Pancreas (tissue), 10 donors: ENCODE measurements at regions not wholly inside any gene's neighbourhood (a gene's known extent, or its start where the extent isn't known, plus 50 kb on each side); places are given as distances from the start of the nearest gene placed in this dataset.
"Not testable (repeated sequence)": the region's sequence is repeated elsewhere in the genome, so short reads cannot be mapped to it uniquely, and the experiment has no call there.

ENCODE experiments used
- ATAC-seq, 4 donors: fragments of 200-7000 bp; cut with Tn5 transposase; one replicate each; pipeline versions ENCODE4 v1.8.0 to v1.9.1; 2020; ENCODE audit warnings: mild to moderate bottlenecking in 4 of 4, moderate library complexity in 4 of 4
- DNase-seq, 6 donors: peaks; one replicate each; pipeline ENCODE4 v3.0.0-alpha.2; 2020
- FAIRE-seq: peaks from 2 replicates; lab custom pipeline; 2012; peaks lifted over from hg19 to GRCh38; lab: Jason Lieb, UNC
- H3K27ac ChIP-seq, 4 donors: fragments of 200-600 bp; sonication (generic); 1 replicate in 3 of 4; 2 replicates in 1 of 4; pipeline versions ENCODE4 v1.5.0 to v1.8.0; 2020
- H3K27me3 ChIP-seq, 4 donors: fragments of 200-600 bp; one replicate each; pipeline ENCODE4 v1.8.0; 2021
- H3K36me3 ChIP-seq, 3 donors: fragments of 200-600 bp; sonication (generic) in 1 of 3; one replicate each; pipeline versions ENCODE4 v1.5.0 to v1.8.0; 2020 to 2021
- H3K4me1 ChIP-seq, 3 donors: fragments of 200-600 bp; one replicate each; pipeline ENCODE4 v1.8.0; 2021
- H3K4me3 ChIP-seq, 4 donors: fragments of 200-600 bp; sonication (generic) in 2 of 4; one replicate each; pipeline versions ENCODE4 v1.5.0 to v1.8.0; 2020 to 2021
- H3K9me3 ChIP-seq, 4 donors: fragments of 200-600 bp; one replicate each; pipeline ENCODE4 v1.8.0; 2021
- CTCF ChIP-seq, 4 donors: fragments of 200-600 bp; sonication (generic) in 3 of 4; IDR thresholded peaks; one replicate each; pipeline versions ENCODE4 v1.5.0 to v1.8.0; 2021; ENCODE audit warnings: antibody characterized with exemption in 4 of 4
- WGBS, 2 donors: extraction: QIAGEN DNeasy Blood & Tissue Kit; methylation state at CpG; one replicate each; pipeline ENCODE4 v1.1.7; 2013; 5-methylcytosine and 5-hydroxymethylcytosine counted together
- intact Hi-C, 3 donors: fragments of 100-400 bp; cut with DNase I; formaldehyde crosslinking; loops; one replicate each; pipeline versions ENCODE4 v1.11.1 to v1.14.2; 2022
- donor health status: healthy with polysubstance abuse.
- donor health status: DM: no; HTN: no; CAD: no; lungs with moderate emphysema.
- donor health status: DM: no; HTN: no; CAD: no.
- donor health status: control.
- donor health status: control.
- donor health status: Bipolar disorder and iron deficiency.
- donor health status: DM: yes; HTN: yes; CAD: no.
- donor health status: DM: no; HTN: no; CAD: no.
- donor health status: DM: no; HTN: no; CAD: no.
- donor health status: DM: yes; HTN: yes; CAD: no.

GRCh38 chr6:139446138-139446715 is 71.8 kb upstream of the CITED2 start:
- ATAC-seq = no peak
- Histone ChIP-seq H3K36me3 (no peaks in the 10 kb centered on the region), H3K4me1 (peaks cover 4 to 8% (median 4%) of the 10 kb centered on the region in 3 donors), H3K27me3 (no peaks in the 10 kb centered on the region), H3K9me3 (no peaks in the 10 kb centered on the region), H3K27ac (no peak overlapping the region), H3K4me3 (no peak overlapping the region)
- no peak for TF ChIP-seq CTCF (IDR thresholded peaks at IDR 0.05)
- WGBS, 2 donors = 95 to 96% methylated on average over 5 of the region's 5 CpGs
- intact Hi-C loops = no loop called here
- FAIRE-seq = no peak
- DNase-seq = no peak

- intact Hi-C loops, H3K4me1 ChIP-seq, H3K36me3 ChIP-seq, H3K27ac ChIP-seq, DNase-seq, FAIRE-seq, H3K9me3 ChIP-seq, ATAC-seq, H3K4me3 ChIP-seq, H3K27me3 ChIP-seq: not testable (repeated sequence)
- WGBS, 2 donors = 94 to 98% methylated on average over 11 of the region's 11 CpGs
These were observed 69.9 kb upstream of the CITED2 start for GRCh38 chr6:139444273-139444787.

- WGBS, 2 donors = 72 to 74% methylated on average over 15 of the region's 15 CpGs
- Histone ChIP-seq H3K27me3 (no peaks in the 10 kb centered on the region), H3K27ac (no peak overlapping the region), H3K4me3 (no peak overlapping the region), H3K36me3 (no peaks in the 10 kb centered on the region), H3K9me3 (no peaks in the 10 kb centered on the region), H3K4me1 (no peaks in the 10 kb centered on the region)
- intact Hi-C loops = no loop called here
- FAIRE-seq (no peak), ATAC-seq (no peak), DNase-seq (no peak)
- TF ChIP-seq CTCF (IDR thresholded peaks at IDR 0.05) = no peak
These were observed 69.0 kb upstream of the CITED2 start for GRCh38 chr6:139443231-139444112.

- H3K4me1 ChIP-seq = no peaks in the 10 kb centered on the region
- 81 to 83% methylated on average over 4 of the region's 4 CpGs for WGBS, 2 donors
- intact Hi-C loops = no loop called here
- FAIRE-seq (no peak), DNase-seq (no peak), ATAC-seq (no peak)
- no peak for TF ChIP-seq CTCF (IDR thresholded peaks at IDR 0.05)
- no peak overlapping the region for H3K27ac ChIP-seq
- no peaks in the 10 kb centered on the region for H3K36me3 ChIP-seq
- no peaks in the 10 kb centered on the region for H3K9me3 ChIP-seq
- H3K4me3 ChIP-seq = no peak overlapping the region
- no peaks in the 10 kb centered on the region for H3K27me3 ChIP-seq
These were observed 67.8 kb upstream of the CITED2 start for GRCh38 chr6:139442188-139442671.

- intact Hi-C loops = no loop called here
- 75 to 78% methylated on average over 6 of the region's 6 CpGs for WGBS, 2 donors
- H3K27me3 ChIP-seq = no peaks in the 10 kb centered on the region
- no peak overlapping the region for H3K4me3 ChIP-seq
- DNase-seq = no peak
- no peak for FAIRE-seq
- H3K9me3 ChIP-seq = no peaks in the 10 kb centered on the region
- no peak overlapping the region for H3K27ac ChIP-seq
- TF ChIP-seq CTCF (IDR thresholded peaks at IDR 0.05) = no peak
- H3K4me1 ChIP-seq = no peaks in the 10 kb centered on the region
- H3K36me3 ChIP-seq = no peaks in the 10 kb centered on the region
- no peak for ATAC-seq
These were observed 64.9 kb upstream of the CITED2 start for GRCh38 chr6:139439349-139439748.
